ENCODE measurements at regions not wholly inside any gene's neighbourhood (a gene's known extent, or its start where the extent isn't known, plus 50 kb on each side); places are given as distances from the start of the nearest gene placed in this dataset.

- FAIRE-seq (no peak), ATAC-seq (no peak), DNase-seq (ENCODE audit: low spot score) (no peak)
- no peak overlapping the region for H3K27ac ChIP-seq (ENCODE audit: extremely low read length, insufficient read depth, low read length)
- H3K9me3 ChIP-seq (ENCODE audit: low read length): no peaks in the 10 kb centered on the region
- no peak overlapping the region for H2AFZ ChIP-seq (ENCODE audit: low read length)
- H4K20me1 ChIP-seq (ENCODE audit: insufficient read depth, low read length): no peaks in the 10 kb centered on the region
- intact Hi-C loops (cut with micrococcal nuclease; ENCODE audit: unreplicated experiment): no loop called here
- ChIA-PET CTCF (ENCODE audit: low intra/inter-chr PET ratio, low total read pairs) (no interaction called here), POLR2A (no interaction called here)
- no TSS peak for BruUV-seq (replicated peaks)
- no peaks in the 10 kb centered on the region for H3K36me3 ChIP-seq (replicated peaks in 1 of 2; ENCODE audit: control insufficient read depth in 1 of 2, insufficient read depth in 2 of 2, low read length in 2 of 2)
- in situ Hi-C loops (cut with HindIII; ENCODE audit: extremely low pct_ligation_motif_present, low pct_unique_long_range_greater_than_20kb): no loop called here
- H3K4me3 ChIP-seq (replicated peaks in 1 of 3; ENCODE audit: insufficient read depth in 1 of 3, low read depth in 2 of 3, low read length in 3 of 3): no peak overlapping the region
- H3K9ac ChIP-seq (ENCODE audit: insufficient read depth, low read depth, low read length): no peak overlapping the region
- H3K4me1 ChIP-seq (ENCODE audit: insufficient read depth, low read length): no peaks in the 10 kb centered on the region
- H3K27me3 ChIP-seq (ENCODE audit: control insufficient read depth in 1 of 2, insufficient read depth in 2 of 2, low read length in 2 of 2): no peaks in the 10 kb centered on the region
- no peak overlapping the region for H3K4me2 ChIP-seq (ENCODE audit: low read depth, low read length)
- no peaks in the 10 kb centered on the region for H3K79me2 ChIP-seq (ENCODE audit: insufficient read depth, low read length)
- TF ChIP-seq SRF (IDR thresholded peaks at IDR 0.05; ENCODE audit: low read depth, low read length): no peak
- TF ChIP-seq MAFF (IDR thresholded peaks at IDR 0.05; ENCODE audit: low read depth, low read length): no peak
- TF ChIP-seq ZNF205 (CRISPR knock-in tag; IDR thresholded peaks at IDR 0.05): no peak
- no peak for TF ChIP-seq ZNF768 (CRISPR knock-in tag; IDR thresholded peaks at IDR 0.05)
- no peak for TF ChIP-seq CREBL2 (CRISPR knock-in tag; IDR thresholded peaks at IDR 0.05; ENCODE audit: borderline replicate concordance)
- TF ChIP-seq, protein P1, sequence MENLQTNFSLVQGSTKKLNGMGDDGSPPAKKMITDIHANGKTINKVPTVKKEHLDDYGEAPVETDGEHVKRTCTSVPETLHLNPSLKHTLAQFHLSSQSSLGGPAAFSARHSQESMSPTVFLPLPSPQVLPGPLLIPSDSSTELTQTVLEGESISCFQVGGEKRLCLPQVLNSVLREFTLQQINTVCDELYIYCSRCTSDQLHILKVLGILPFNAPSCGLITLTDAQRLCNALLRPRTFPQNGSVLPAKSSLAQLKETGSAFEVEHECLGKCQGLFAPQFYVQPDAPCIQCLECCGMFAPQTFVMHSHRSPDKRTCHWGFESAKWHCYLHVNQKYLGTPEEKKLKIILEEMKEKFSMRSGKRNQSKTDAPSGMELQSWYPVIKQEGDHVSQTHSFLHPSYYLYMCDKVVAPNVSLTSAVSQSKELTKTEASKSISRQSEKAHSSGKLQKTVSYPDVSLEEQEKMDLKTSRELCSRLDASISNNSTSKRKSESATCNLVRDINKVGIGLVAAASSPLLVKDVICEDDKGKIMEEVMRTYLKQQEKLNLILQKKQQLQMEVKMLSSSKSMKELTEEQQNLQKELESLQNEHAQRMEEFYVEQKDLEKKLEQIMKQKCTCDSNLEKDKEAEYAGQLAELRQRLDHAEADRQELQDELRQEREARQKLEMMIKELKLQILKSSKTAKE (CRISPR knock-in tag; IDR thresholded peaks at IDR 0.05; ENCODE audit: borderline replicate concordance): no peak
- no peak for TF ChIP-seq HDAC1 (CRISPR knock-in tag; IDR thresholded peaks at IDR 0.05)
- no peak for TF ChIP-seq ZNF543 (CRISPR knock-in tag; IDR thresholded peaks at IDR 0.05)
- TF ChIP-seq SNAPC5 (CRISPR knock-in tag; IDR thresholded peaks at IDR 0.05; ENCODE audit: borderline replicate concordance): no peak
- TF ChIP-seq, protein P2, sequence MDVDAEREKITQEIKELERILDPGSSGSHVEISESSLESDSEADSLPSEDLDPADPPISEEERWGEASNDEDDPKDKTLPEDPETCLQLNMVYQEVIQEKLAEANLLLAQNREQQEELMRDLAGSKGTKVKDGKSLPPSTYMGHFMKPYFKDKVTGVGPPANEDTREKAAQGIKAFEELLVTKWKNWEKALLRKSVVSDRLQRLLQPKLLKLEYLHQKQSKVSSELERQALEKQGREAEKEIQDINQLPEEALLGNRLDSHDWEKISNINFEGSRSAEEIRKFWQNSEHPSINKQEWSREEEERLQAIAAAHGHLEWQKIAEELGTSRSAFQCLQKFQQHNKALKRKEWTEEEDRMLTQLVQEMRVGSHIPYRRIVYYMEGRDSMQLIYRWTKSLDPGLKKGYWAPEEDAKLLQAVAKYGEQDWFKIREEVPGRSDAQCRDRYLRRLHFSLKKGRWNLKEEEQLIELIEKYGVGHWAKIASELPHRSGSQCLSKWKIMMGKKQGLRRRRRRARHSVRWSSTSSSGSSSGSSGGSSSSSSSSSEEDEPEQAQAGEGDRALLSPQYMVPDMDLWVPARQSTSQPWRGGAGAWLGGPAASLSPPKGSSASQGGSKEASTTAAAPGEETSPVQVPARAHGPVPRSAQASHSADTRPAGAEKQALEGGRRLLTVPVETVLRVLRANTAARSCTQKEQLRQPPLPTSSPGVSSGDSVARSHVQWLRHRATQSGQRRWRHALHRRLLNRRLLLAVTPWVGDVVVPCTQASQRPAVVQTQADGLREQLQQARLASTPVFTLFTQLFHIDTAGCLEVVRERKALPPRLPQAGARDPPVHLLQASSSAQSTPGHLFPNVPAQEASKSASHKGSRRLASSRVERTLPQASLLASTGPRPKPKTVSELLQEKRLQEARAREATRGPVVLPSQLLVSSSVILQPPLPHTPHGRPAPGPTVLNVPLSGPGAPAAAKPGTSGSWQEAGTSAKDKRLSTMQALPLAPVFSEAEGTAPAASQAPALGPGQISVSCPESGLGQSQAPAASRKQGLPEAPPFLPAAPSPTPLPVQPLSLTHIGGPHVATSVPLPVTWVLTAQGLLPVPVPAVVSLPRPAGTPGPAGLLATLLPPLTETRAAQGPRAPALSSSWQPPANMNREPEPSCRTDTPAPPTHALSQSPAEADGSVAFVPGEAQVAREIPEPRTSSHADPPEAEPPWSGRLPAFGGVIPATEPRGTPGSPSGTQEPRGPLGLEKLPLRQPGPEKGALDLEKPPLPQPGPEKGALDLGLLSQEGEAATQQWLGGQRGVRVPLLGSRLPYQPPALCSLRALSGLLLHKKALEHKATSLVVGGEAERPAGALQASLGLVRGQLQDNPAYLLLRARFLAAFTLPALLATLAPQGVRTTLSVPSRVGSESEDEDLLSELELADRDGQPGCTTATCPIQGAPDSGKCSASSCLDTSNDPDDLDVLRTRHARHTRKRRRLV (CRISPR knock-in tag; IDR thresholded peaks at IDR 0.05): no peak
- no peak for TF ChIP-seq ZFP82 (CRISPR knock-in tag; IDR thresholded peaks at IDR 0.05; ENCODE audit: borderline replicate concordance)
- TF ChIP-seq MLX (CRISPR knock-in tag; IDR thresholded peaks at IDR 0.05): no peak
- TF ChIP-seq MAZ (IDR thresholded peaks at IDR 0.05; ENCODE audit: borderline replicate concordance, low read depth, low read length): no peak
- no peak for TF ChIP-seq MAZ (CRISPR knock-in tag; IDR thresholded peaks at IDR 0.05; ENCODE audit: low read depth)
- TF ChIP-seq RCOR2 (CRISPR knock-in tag; IDR thresholded peaks at IDR 0.05): no peak
Measured at GRCh38 chr4:126482311-126482710, 1150.4 kb upstream of the INTU start.
